ENCODE measurements at regions not wholly inside any gene's neighbourhood (a gene's known extent, or its start where the extent isn't known, plus 50 kb on each side); places are given as distances from the start of the nearest gene placed in this dataset.

- TF ChIP-seq POLR2A (IDR thresholded peaks at IDR 0.05), result no peak
- no peak for TF ChIP-seq CTCF (IDR thresholded peaks at IDR 0.05 in 4 of 5, conservative IDR thresholded peaks at IDR 0.05 in 1 of 5)
- H3K4me3 ChIP-seq, result no peak overlapping the region
- ATAC-seq (no peak), DNase-seq (no peak)
- H3K27me3 ChIP-seq, result no peaks in the 10 kb centered on the region
- intact Hi-C loops (cut with DNase I; ENCODE audit: low total_unique reads), result no loop called here
- in situ Hi-C loops (cut with MboI; ENCODE audit: low sequenced_read_pairs in 4 of 4), result no loop called here
- H3K4me1 ChIP-seq, result no peaks in the 10 kb centered on the region
- no peak overlapping the region for H3K27ac ChIP-seq
- H3K9me3 ChIP-seq, result no peaks in the 10 kb centered on the region
- no peaks in the 10 kb centered on the region for H3K36me3 ChIP-seq
Measured at GRCh38 chr2:194697439-194697838, 959.6 kb upstream of the SLC39A10 start.

- H3K27ac ChIP-seq, result no peak overlapping the region
- in situ Hi-C loops (cut with MboI; ENCODE audit: low sequenced_read_pairs in 4 of 4) (no loop called here), intact Hi-C loops (cut with DNase I; ENCODE audit: low total_unique reads) (no loop called here)
- TF ChIP-seq CTCF (IDR thresholded peaks at IDR 0.05 in 4 of 5, conservative IDR thresholded peaks at IDR 0.05 in 1 of 5), result no peak
- no peak for TF ChIP-seq POLR2A (IDR thresholded peaks at IDR 0.05)
- no peaks in the 10 kb centered on the region for H3K4me1 ChIP-seq
- H3K4me3 ChIP-seq, result no peak overlapping the region
- H3K36me3 ChIP-seq, result no peaks in the 10 kb centered on the region
- no peaks in the 10 kb centered on the region for H3K9me3 ChIP-seq
- no peaks in the 10 kb centered on the region for H3K27me3 ChIP-seq
- DNase-seq, result no peak
- ATAC-seq, result no peak
Measured at GRCh38 chr2:194696690-194697089, 960.3 kb upstream of the SLC39A10 start.

- H3K9me3 ChIP-seq, result no peaks in the 10 kb centered on the region
Measured at GRCh38 chr2:194686569-194686968, 970.5 kb upstream of the SLC39A10 start.

GRCh38 chr2:194674043-194674442 lies 983.0 kb upstream of the SLC39A10 start:
- ATAC-seq, result no peak
- H3K27ac ChIP-seq, result no peak overlapping the region
- no peak for TF ChIP-seq CTCF (IDR thresholded peaks at IDR 0.05 in 4 of 5, conservative IDR thresholded peaks at IDR 0.05 in 1 of 5)
- TF ChIP-seq POLR2A (IDR thresholded peaks at IDR 0.05), result no peak
- no peaks in the 10 kb centered on the region for H3K4me1 ChIP-seq
- DNase-seq, result no peak
- no peaks in the 10 kb centered on the region for H3K36me3 ChIP-seq
- in situ Hi-C loops (cut with MboI; ENCODE audit: low sequenced_read_pairs in 4 of 4), result no loop called here
- no peaks in the 10 kb centered on the region for H3K27me3 ChIP-seq
- no peak overlapping the region for H3K4me3 ChIP-seq
- no peaks in the 10 kb centered on the region for H3K9me3 ChIP-seq
- intact Hi-C loops (cut with DNase I; ENCODE audit: low total_unique reads), result no loop called here

More at GRCh38 chr2:194686569-194686968, 970.5 kb upstream of the SLC39A10 start:
- no peaks in the 10 kb centered on the region for H3K4me1 ChIP-seq
- no peak for ATAC-seq
- H3K27me3 ChIP-seq, result no peaks in the 10 kb centered on the region
- H3K27ac ChIP-seq, result no peak overlapping the region
- no peaks in the 10 kb centered on the region for H3K36me3 ChIP-seq
- in situ Hi-C loops (cut with MboI; ENCODE audit: low sequenced_read_pairs in 4 of 4) (no loop called here), intact Hi-C loops (cut with DNase I; ENCODE audit: low total_unique reads) (no loop called here)
- no peak for DNase-seq
- TF ChIP-seq CTCF (IDR thresholded peaks at IDR 0.05 in 4 of 5, conservative IDR thresholded peaks at IDR 0.05 in 1 of 5) (no peak), POLR2A (IDR thresholded peaks at IDR 0.05) (no peak)
- H3K4me3 ChIP-seq, result no peak overlapping the region

- Histone ChIP-seq H3K36me3 (no peaks in the 10 kb centered on the region), H3K27ac (no peak overlapping the region), H3K4me1 (no peaks in the 10 kb centered on the region), H3K27me3 (no peaks in the 10 kb centered on the region), H3K9me3 (no peaks in the 10 kb centered on the region), H3K4me3 (no peak overlapping the region)
- TF ChIP-seq POLR2A (IDR thresholded peaks at IDR 0.05) (no peak), CTCF (IDR thresholded peaks at IDR 0.05 in 4 of 5, conservative IDR thresholded peaks at IDR 0.05 in 1 of 5) (no peak)
- DNase-seq, result no peak
- in situ Hi-C loops (cut with MboI; ENCODE audit: low sequenced_read_pairs in 4 of 4), result no loop called here
- ATAC-seq, result no peak
- intact Hi-C loops (cut with DNase I; ENCODE audit: low total_unique reads), result no loop called here
Measured at GRCh38 chr2:194672994-194673393, 984.0 kb upstream of the SLC39A10 start.
